Stimulated activated naive CD8-positive, alpha-beta T cell treated with anti-CD3 and anti-CD28 coated beads, Interleukin-15, Interleukin-2, amounts not matched to agents 100 ng/mL and 50 ng/mL, for 24 hours (primary cell): ENCODE measurements at regions not wholly inside any gene's neighbourhood (a gene's known extent, or its start where the extent isn't known, plus 50 kb on each side); places are given as distances from the start of the nearest gene placed in this dataset.

Experiments used
- H3K27ac Mint-ChIP-seq: one replicate; pipeline ENCODE4 v1.8.0; 2021; ENCODE audit warnings: mild to moderate bottlenecking, mixed read lengths
- H3K27me3 Mint-ChIP-seq: one replicate; pipeline ENCODE4 v1.8.0; 2021; ENCODE audit warnings: mixed read lengths
- H3K36me3 Mint-ChIP-seq: one replicate; pipeline ENCODE4 v1.8.0; 2021; ENCODE audit warnings: low read depth, mixed read lengths
- H3K4me1 Mint-ChIP-seq: one replicate; pipeline ENCODE4 v1.8.0; 2021; ENCODE audit warnings: low read depth, mixed read lengths
- H3K4me3 Mint-ChIP-seq: one replicate; pipeline ENCODE4 v1.8.0; 2021; ENCODE audit warnings: mild to moderate bottlenecking, mixed read lengths
- H3K9me3 Mint-ChIP-seq: one replicate; pipeline ENCODE4 v1.8.0; 2021; ENCODE audit warnings: mixed read lengths

- Mint-ChIP-seq H3K27me3 (peaks cover 22% of the 10 kb centered on the region), H3K4me1 (no peaks in the 10 kb centered on the region), H3K36me3 (no peaks in the 10 kb centered on the region), H3K4me3 (no peak overlapping the region), H3K27ac (no peak overlapping the region), H3K9me3 (no peaks in the 10 kb centered on the region)
These were observed 1160.3 kb upstream of the TMEM132C start for GRCh38 chr12:127106697-127107096.

- Mint-ChIP-seq H3K9me3 (no peaks in the 10 kb centered on the region), H3K27ac (no peak overlapping the region), H3K27me3 (peaks cover 19% of the 10 kb centered on the region), H3K36me3 (no peaks in the 10 kb centered on the region), H3K4me1 (no peaks in the 10 kb centered on the region), H3K4me3 (no peak overlapping the region)
These were observed 1159.2 kb upstream of the TMEM132C start for GRCh38 chr12:127107744-127108143.

GRCh38 chr12:127108360-127109215 is 1158.4 kb upstream of the TMEM132C start:
- Mint-ChIP-seq H3K4me1 (no peaks in the 10 kb centered on the region), H3K27ac (no peak overlapping the region), H3K27me3 (peaks cover 26% of the 10 kb centered on the region), H3K4me3 (no peak overlapping the region), H3K36me3 (no peaks in the 10 kb centered on the region), H3K9me3 (no peaks in the 10 kb centered on the region)

- Mint-ChIP-seq H3K4me3 (no peak overlapping the region), H3K27me3 (peaks cover 18% of the 10 kb centered on the region), H3K36me3 (no peaks in the 10 kb centered on the region), H3K9me3 (no peaks in the 10 kb centered on the region), H3K27ac (no peak overlapping the region), H3K4me1 (no peaks in the 10 kb centered on the region)
These were observed 1153.0 kb upstream of the TMEM132C start for GRCh38 chr12:127113945-127114344.

GRCh38 chr12:127115468-127116035 is 1151.4 kb upstream of the TMEM132C start:
- Mint-ChIP-seq H3K4me3 (no peak overlapping the region), H3K27me3 (peaks cover 14% of the 10 kb centered on the region), H3K36me3 (no peaks in the 10 kb centered on the region), H3K27ac (no peak overlapping the region), H3K9me3 (no peaks in the 10 kb centered on the region), H3K4me1 (no peaks in the 10 kb centered on the region)

- H3K27me3 Mint-ChIP-seq, result peaks cover 14% of the 10 kb centered on the region
- no peak overlapping the region for H3K4me3 Mint-ChIP-seq
- no peaks in the 10 kb centered on the region for H3K36me3 Mint-ChIP-seq
- no peak overlapping the region for H3K27ac Mint-ChIP-seq
- no peaks in the 10 kb centered on the region for H3K9me3 Mint-ChIP-seq
- no peaks in the 10 kb centered on the region for H3K4me1 Mint-ChIP-seq
These were observed 1148.7 kb upstream of the TMEM132C start for GRCh38 chr12:127118251-127118650.

GRCh38 chr12:127119600-127120140 is 1147.3 kb upstream of the TMEM132C start:
- Mint-ChIP-seq H3K9me3 (no peaks in the 10 kb centered on the region), H3K4me1 (no peaks in the 10 kb centered on the region), H3K27me3 (peaks cover 9% of the 10 kb centered on the region), H3K4me3 (no peak overlapping the region), H3K27ac (no peak overlapping the region), H3K36me3 (no peaks in the 10 kb centered on the region)

- H3K4me3 Mint-ChIP-seq, result no peak overlapping the region
- no peak overlapping the region for H3K27ac Mint-ChIP-seq
- H3K4me1 Mint-ChIP-seq, result peaks cover 5% of the 10 kb centered on the region
- no peaks in the 10 kb centered on the region for H3K36me3 Mint-ChIP-seq
- H3K27me3 Mint-ChIP-seq, result peaks cover 9% of the 10 kb centered on the region
- H3K9me3 Mint-ChIP-seq, result no peaks in the 10 kb centered on the region
These were observed 1146.1 kb upstream of the TMEM132C start for GRCh38 chr12:127120851-127121250.

GRCh38 chr12:127121494-127122084 is 1145.4 kb upstream of the TMEM132C start:
- Mint-ChIP-seq H3K36me3 (no peaks in the 10 kb centered on the region), H3K27me3 (peaks cover 9% of the 10 kb centered on the region), H3K27ac (no peak overlapping the region), H3K4me3 (no peak overlapping the region), H3K9me3 (no peaks in the 10 kb centered on the region), H3K4me1 (peaks cover 11% of the 10 kb centered on the region)

- Mint-ChIP-seq H3K27me3 (peaks cover 16% of the 10 kb centered on the region), H3K4me3 (no peak overlapping the region)
These were observed 1141.2 kb upstream of the TMEM132C start for GRCh38 chr12:127125607-127126259.

GRCh38 chr12:127126260-127126628 is 1140.7 kb upstream of the TMEM132C start:
- Mint-ChIP-seq H3K4me1 (peaks cover 11% of the 10 kb centered on the region), H3K27me3 (peaks cover 16% of the 10 kb centered on the region), H3K36me3 (no peaks in the 10 kb centered on the region), H3K4me3 (no peak overlapping the region), H3K27ac (no peak overlapping the region), H3K9me3 (no peaks in the 10 kb centered on the region)

More at GRCh38 chr12:127125607-127126259, 1141.2 kb upstream of the TMEM132C start:
- no peaks in the 10 kb centered on the region for H3K36me3 Mint-ChIP-seq
- no peaks in the 10 kb centered on the region for H3K9me3 Mint-ChIP-seq
- H3K27ac Mint-ChIP-seq, result no peak overlapping the region
- peaks cover 11% of the 10 kb centered on the region for H3K4me1 Mint-ChIP-seq

- no peak overlapping the region for H3K4me3 Mint-ChIP-seq
- peaks cover 9% of the 10 kb centered on the region for H3K27me3 Mint-ChIP-seq
- peaks cover 11% of the 10 kb centered on the region for H3K4me1 Mint-ChIP-seq
- H3K36me3 Mint-ChIP-seq, result no peaks in the 10 kb centered on the region
- H3K27ac Mint-ChIP-seq, result no peak overlapping the region
- no peaks in the 10 kb centered on the region for H3K9me3 Mint-ChIP-seq
These were observed 1139.1 kb upstream of the TMEM132C start for GRCh38 chr12:127127897-127128296.

GRCh38 chr12:127130506-127131124 is 1136.4 kb upstream of the TMEM132C start:
- no peak overlapping the region for H3K4me3 Mint-ChIP-seq

GRCh38 chr12:127133675-127134335 is 1133.2 kb upstream of the TMEM132C start:
- Mint-ChIP-seq H3K27ac (no peak overlapping the region), H3K4me3 (no peak overlapping the region), H3K36me3 (no peaks in the 10 kb centered on the region), H3K9me3 (no peaks in the 10 kb centered on the region), H3K4me1 (no peaks in the 10 kb centered on the region), H3K27me3 (peaks cover 6% of the 10 kb centered on the region)

More at GRCh38 chr12:127130506-127131124, 1136.4 kb upstream of the TMEM132C start:
- H3K36me3 Mint-ChIP-seq, result no peaks in the 10 kb centered on the region
- H3K9me3 Mint-ChIP-seq, result no peaks in the 10 kb centered on the region
- peaks cover 8% of the 10 kb centered on the region for H3K4me1 Mint-ChIP-seq
- peaks cover 6% of the 10 kb centered on the region for H3K27me3 Mint-ChIP-seq
- no peak overlapping the region for H3K27ac Mint-ChIP-seq
